ENCODE measurements at regions not wholly inside any gene's neighbourhood (a gene's known extent, or its start where the extent isn't known, plus 50 kb on each side); places are given as distances from the start of the nearest gene placed in this dataset.

GRCh38 chr12:24507827-24508226 lies 441.1 kb downstream of the BCAT1 start:
- H3K4me1 ChIP-seq (ENCODE audit: control insufficient read depth in 1 of 2, insufficient read depth in 2 of 2, low read length in 2 of 2) = no peaks in the 10 kb centered on the region
- H3K27ac ChIP-seq (ENCODE audit: low read depth, low read length) = no peak overlapping the region
- H3K9me3 ChIP-seq (ENCODE audit: control insufficient read depth in 1 of 2, insufficient read depth in 1 of 2, low read depth in 1 of 2, low read length in 2 of 2) = peaks cover 4 to 23% of the 10 kb centered on the region in 2 experiments; a peak in 2 of 4 replicates
- no peak overlapping the region for H2AFZ ChIP-seq (ENCODE audit: low read depth, low read length, poor library complexity, severe bottlenecking)
- H3K79me2 ChIP-seq (ENCODE audit: insufficient read depth, low read length) = no peaks in the 10 kb centered on the region
- H4K20me1 ChIP-seq (ENCODE audit: insufficient read depth) = no peaks in the 10 kb centered on the region
- POLR2A ChIA-PET = no interaction called here
- RAD21 ChIA-PET (ENCODE audit: low non-redundant PET in 1 of 2, low total read pairs in 2 of 2, uncharacterized antibody in 2 of 2, unreplicated experiment in 2 of 2) = no interaction called here
- ATAC-seq (no peak), DNase-seq (ENCODE audit: low read depth, low spot score) (no peak)
- no peaks in the 10 kb centered on the region for H3K9me2 ChIP-seq (ENCODE audit: insufficient read depth)
- H3K4me3 ChIP-seq (replicated peaks in 1 of 2; ENCODE audit: low read depth in 1 of 2, low read length in 2 of 2) = no peak overlapping the region
- intact Hi-C loops (cut with micrococcal nuclease) = no loop called here
- H3K9ac ChIP-seq (ENCODE audit: low read length) = no peak overlapping the region
- TF ChIP-seq POLR2AphosphoS5 (IDR thresholded peaks at IDR 0.05; ENCODE audit: low read depth, low read length) = no peak
- no peak for TF ChIP-seq POLR2A (IDR thresholded peaks at IDR 0.05; ENCODE audit: borderline replicate concordance, extremely low read depth, insufficient read depth, insufficient read length)
- TF ChIP-seq RAD21 (IDR thresholded peaks at IDR 0.05; ENCODE audit: low read depth) = no peak
- TF ChIP-seq, protein P1, sequence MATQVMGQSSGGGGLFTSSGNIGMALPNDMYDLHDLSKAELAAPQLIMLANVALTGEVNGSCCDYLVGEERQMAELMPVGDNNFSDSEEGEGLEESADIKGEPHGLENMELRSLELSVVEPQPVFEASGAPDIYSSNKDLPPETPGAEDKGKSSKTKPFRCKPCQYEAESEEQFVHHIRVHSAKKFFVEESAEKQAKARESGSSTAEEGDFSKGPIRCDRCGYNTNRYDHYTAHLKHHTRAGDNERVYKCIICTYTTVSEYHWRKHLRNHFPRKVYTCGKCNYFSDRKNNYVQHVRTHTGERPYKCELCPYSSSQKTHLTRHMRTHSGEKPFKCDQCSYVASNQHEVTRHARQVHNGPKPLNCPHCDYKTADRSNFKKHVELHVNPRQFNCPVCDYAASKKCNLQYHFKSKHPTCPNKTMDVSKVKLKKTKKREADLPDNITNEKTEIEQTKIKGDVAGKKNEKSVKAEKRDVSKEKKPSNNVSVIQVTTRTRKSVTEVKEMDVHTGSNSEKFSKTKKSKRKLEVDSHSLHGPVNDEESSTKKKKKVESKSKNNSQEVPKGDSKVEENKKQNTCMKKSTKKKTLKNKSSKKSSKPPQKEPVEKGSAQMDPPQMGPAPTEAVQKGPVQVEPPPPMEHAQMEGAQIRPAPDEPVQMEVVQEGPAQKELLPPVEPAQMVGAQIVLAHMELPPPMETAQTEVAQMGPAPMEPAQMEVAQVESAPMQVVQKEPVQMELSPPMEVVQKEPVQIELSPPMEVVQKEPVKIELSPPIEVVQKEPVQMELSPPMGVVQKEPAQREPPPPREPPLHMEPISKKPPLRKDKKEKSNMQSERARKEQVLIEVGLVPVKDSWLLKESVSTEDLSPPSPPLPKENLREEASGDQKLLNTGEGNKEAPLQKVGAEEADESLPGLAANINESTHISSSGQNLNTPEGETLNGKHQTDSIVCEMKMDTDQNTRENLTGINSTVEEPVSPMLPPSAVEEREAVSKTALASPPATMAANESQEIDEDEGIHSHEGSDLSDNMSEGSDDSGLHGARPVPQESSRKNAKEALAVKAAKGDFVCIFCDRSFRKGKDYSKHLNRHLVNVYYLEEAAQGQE (IDR thresholded peaks at IDR 0.05; ENCODE audit: low read depth) = no peak
- no peak for TF ChIP-seq CBX3 (IDR thresholded peaks at IDR 0.05; ENCODE audit: low read depth)
- TF ChIP-seq JUND (IDR thresholded peaks at IDR 0.05) = no peak
- no peak for TF ChIP-seq FOSL1 (IDR thresholded peaks at IDR 0.05; ENCODE audit: low read depth)
- TF ChIP-seq ZBTB33 (IDR thresholded peaks at IDR 0.05; ENCODE audit: extremely low read depth, insufficient replicate concordance, low read length) = no peak
- TF ChIP-seq CTCF (IDR thresholded peaks at IDR 0.05 in 2 of 3, conservative IDR thresholded peaks at IDR 0.05 in 1 of 3; ENCODE audit: borderline replicate concordance in 1 of 3, insufficient read depth in 1 of 3, low read depth in 2 of 3, low read length in 2 of 3) = no peak
- no peak for TF ChIP-seq ELF1 (IDR thresholded peaks at IDR 0.05; ENCODE audit: borderline replicate concordance, low read depth)
- no peak for TF ChIP-seq SRF (IDR thresholded peaks at IDR 0.05; ENCODE audit: low read depth)
- TF ChIP-seq SIN3A (IDR thresholded peaks at IDR 0.05; ENCODE audit: low read depth) = no peak
- TF ChIP-seq ZFX (IDR thresholded peaks at IDR 0.05) = no peak
- H3K36me3 ChIP-seq (ENCODE audit: control insufficient read depth in 1 of 2, insufficient read depth in 2 of 2, low read length in 2 of 2) = no peaks in the 10 kb centered on the region
- no peak overlapping the region for H3K4me2 ChIP-seq (ENCODE audit: low read length)
- H3K27me3 ChIP-seq (ENCODE audit: insufficient read depth, low read length) = no peaks in the 10 kb centered on the region
- CTCF ChIA-PET = no interaction called here
- no TSS peak for BruUV-seq (replicated peaks)

Data from HCT116 (cell line).